ENCODE measurements at regions not wholly inside any gene's neighbourhood (a gene's known extent, or its start where the extent isn't known, plus 50 kb on each side); places are given as distances from the start of the nearest gene placed in this dataset.
"Not testable (repeated sequence)": the region's sequence is repeated elsewhere in the genome, so short reads cannot be mapped to it uniquely, and the experiment has no call there.

GRCh38 chr7:32645255-32645654, 150.0 kb downstream of the AVL9 start:
- not testable (repeated sequence) for FAIRE-seq

GRCh38 chr7:32643194-32643593, 147.9 kb downstream of the AVL9 start:
- FAIRE-seq, result no peak

GRCh38 chr7:32639122-32639521, 143.8 kb downstream of the AVL9 start:
- no peak for FAIRE-seq

DNA sequence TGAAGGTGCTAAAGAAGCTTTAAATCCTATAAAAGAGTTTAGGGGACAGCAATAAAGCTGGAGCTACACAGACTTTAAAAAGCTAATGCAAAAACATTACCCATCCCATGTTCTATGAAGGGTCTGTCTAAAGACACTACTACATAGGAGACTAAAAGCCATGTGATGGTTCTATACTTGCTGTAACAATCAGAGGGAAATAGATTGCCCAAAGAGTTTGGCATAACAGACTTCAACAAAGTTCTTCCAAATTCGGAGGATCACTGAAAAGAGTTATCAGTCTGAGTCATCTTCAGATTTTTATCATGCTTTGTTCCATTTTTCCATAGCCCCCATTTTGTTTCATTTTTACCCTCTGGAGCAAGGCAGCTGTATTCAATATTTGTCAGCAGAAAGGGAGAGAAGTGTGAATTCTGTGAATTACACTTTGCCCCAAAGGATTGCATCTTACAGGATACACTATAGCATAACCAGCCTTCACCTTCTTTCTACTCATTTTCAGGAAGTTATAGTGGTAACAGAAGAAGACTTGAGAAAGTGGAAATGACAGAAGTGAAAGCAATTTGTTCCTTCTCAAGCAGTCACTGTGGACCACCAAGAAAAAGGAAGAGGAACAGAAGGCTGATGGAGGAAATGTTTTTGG, 143.3 kb downstream of the AVL9 start:
- not testable (repeated sequence) for FAIRE-seq
